Retina (tissue), 1 donor: ENCODE measurements at regions not wholly inside any gene's neighbourhood (a gene's known extent, or its start where the extent isn't known, plus 50 kb on each side); places are given as distances from the start of the nearest gene placed in this dataset.
"Not testable (repeated sequence)": the region's sequence is repeated elsewhere in the genome, so short reads cannot be mapped to it uniquely, and the experiment has no call there.

Experiments
- DNase-seq: peaks from one replicate; pipeline ENCODE4 v3.0.0-alpha.2; 2016

- no peak for DNase-seq
Observed at GRCh38 chr13:33340631-33341030, 55.1 kb upstream of the STARD13 start.

GRCh38 chr13:33341861-33342452 lies 56.4 kb upstream of the STARD13 start:
- DNase-seq = no peak

- no peak for DNase-seq
Observed at GRCh38 chr13:33345842-33346241, 60.3 kb upstream of the STARD13 start.

- DNase-seq = no peak
Observed at GRCh38 chr13:33347861-33348260, 62.3 kb upstream of the STARD13 start.

GRCh38 chr13:33348366-33348765 lies 62.8 kb upstream of the STARD13 start:
- no peak for DNase-seq

- peak; percentile 57 for DNase-seq
Observed at GRCh38 chr13:33349288-33349985, 63.9 kb upstream of the STARD13 start.

GRCh38 chr13:33349986-33350826 lies 64.7 kb upstream of the STARD13 start:
- DNase-seq = peak; percentile 81

- DNase-seq = no peak
Observed at GRCh38 chr13:33351319-33351718, 65.8 kb upstream of the STARD13 start.

GRCh38 chr13:33352041-33352440 lies 66.5 kb upstream of the STARD13 start:
- no peak for DNase-seq

GRCh38 chr13:33352526-33352925 lies 67.0 kb upstream of the STARD13 start:
- no peak for DNase-seq

GRCh38 chr13:33353210-33353609 lies 67.7 kb upstream of the STARD13 start:
- no peak for DNase-seq

GRCh38 chr13:33353646-33354045 lies 68.1 kb upstream of the STARD13 start:
- DNase-seq = no peak

- DNase-seq = no peak
Observed at GRCh38 chr13:33355201-33355895, 69.8 kb upstream of the STARD13 start.

- not testable (repeated sequence) for DNase-seq
Observed at GRCh38 chr13:33358076-33358475, 72.5 kb upstream of the STARD13 start.

GRCh38 chr13:33362986-33363727 lies 77.6 kb upstream of the STARD13 start:
- DNase-seq = no peak

GRCh38 chr13:33364192-33364591 lies 78.6 kb upstream of the STARD13 start:
- no peak for DNase-seq

GRCh38 chr13:33366469-33367062 lies 81.0 kb upstream of the STARD13 start:
- no peak for DNase-seq

GRCh38 chr13:33367171-33367895 lies 81.8 kb upstream of the STARD13 start:
- no peak for DNase-seq

- DNase-seq = no peak
Observed at GRCh38 chr13:33367926-33368325, 82.4 kb upstream of the STARD13 start.

- no peak for DNase-seq
Observed at GRCh38 chr13:33369073-33369472, 83.5 kb upstream of the STARD13 start.

- DNase-seq = no peak
Observed at GRCh38 chr13:33372251-33372919, 86.8 kb upstream of the STARD13 start.
